HG03439 (cell line): ENCODE measurements at regions not wholly inside any gene's neighbourhood (a gene's known extent, or its start where the extent isn't known, plus 50 kb on each side); places are given as distances from the start of the nearest gene placed in this dataset.

Experiments
- ATAC-seq: cut with Tn5 transposase; IDR thresholded peaks from one replicate; pipeline ENCODE4 v1.9.1; 2021; ENCODE audit warnings: mild to moderate bottlenecking, moderate library complexity; ENCODE audit not compliant: unreplicated experiment

DNA sequence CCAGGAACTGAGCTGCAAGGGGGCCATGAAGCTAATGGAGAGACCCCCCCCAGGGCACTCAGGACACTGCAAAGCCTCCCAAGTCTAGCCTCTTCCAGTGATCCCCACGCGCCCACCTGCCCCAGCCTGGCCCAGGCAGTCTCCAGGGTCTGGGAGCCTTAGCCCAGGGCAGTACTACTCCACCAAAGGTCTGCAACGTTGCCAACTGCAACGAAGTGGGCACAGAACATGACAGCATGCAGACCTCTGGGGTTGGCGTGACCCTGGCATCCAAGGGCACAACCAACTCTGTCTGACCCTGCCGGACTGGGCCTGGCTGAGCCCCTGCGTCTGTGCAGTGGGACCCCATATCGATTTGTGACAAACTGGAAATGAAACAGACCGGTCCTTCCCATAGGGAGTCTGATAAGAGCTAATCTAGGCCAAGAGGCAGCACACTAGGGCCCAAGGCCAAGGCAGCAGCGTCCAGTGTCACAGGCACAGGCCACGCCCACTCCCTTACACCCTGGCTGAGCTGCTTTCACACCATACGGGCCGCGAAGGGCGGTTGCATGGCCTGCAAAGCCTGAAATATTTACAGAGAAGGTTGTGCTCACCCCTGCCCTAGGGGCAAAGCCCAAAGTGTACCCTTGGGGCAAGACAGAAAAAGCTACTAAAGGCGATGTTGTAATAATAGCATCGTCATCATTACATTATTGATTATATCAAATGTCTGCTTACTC is 76.7 kb downstream of the NCOR2 start:
- no peak for ATAC-seq

- no peak for ATAC-seq
Observed at GRCh38 chr12:124489915-124490583, 77.4 kb downstream of the NCOR2 start.

DNA sequence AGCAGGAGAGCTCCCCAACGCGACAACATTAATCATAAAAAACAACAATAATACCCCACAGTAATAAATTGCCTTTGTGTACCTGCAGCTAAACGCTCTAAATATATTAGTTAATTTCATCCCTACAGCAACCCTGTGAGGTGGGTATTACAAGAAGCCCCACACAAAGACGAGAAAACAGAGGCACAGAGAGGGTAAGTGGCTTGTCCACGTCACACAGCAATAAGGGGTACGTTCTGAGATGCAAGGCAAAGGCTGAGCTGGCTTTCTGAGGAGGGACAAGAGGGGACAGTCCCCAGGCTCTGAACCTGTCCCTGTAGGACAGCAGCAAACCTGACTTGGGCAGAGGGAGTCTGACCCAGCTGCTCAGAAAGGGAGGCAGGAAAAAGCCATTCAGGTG is 78.2 kb downstream of the NCOR2 start:
- ATAC-seq, result no peak

GRCh38 chr12:124488520-124488919 is 78.9 kb downstream of the NCOR2 start:
- ATAC-seq, result no peak

DNA sequence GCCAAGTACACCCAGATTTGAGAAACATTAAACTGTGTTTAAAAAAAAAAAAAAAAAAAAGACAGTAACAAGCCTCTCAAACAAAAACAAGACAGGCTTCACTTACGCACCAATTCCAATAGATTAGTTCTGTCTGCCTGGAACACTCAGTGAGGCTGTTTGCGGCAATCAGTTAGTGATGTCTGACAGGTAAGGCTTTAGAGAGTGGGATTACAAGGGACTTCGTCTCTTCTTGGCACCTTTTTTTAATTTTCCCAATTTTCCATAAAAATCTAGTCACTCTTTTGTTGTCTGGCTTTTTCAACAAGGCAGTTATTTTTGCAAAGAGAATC is 79.6 kb downstream of the NCOR2 start:
- no peak for ATAC-seq

GRCh38 chr12:124487066-124487833 is 80.2 kb downstream of the NCOR2 start:
- no peak for ATAC-seq

- no peak for ATAC-seq
Observed at GRCh38 chr12:124486346-124486963, 81.0 kb downstream of the NCOR2 start.

- no peak for ATAC-seq
Observed at GRCh38 chr12:124485371-124485770, 82.0 kb downstream of the NCOR2 start.

GRCh38 chr12:124484526-124484953 is 82.9 kb downstream of the NCOR2 start:
- no peak for ATAC-seq

GRCh38 chr12:124484067-124484466 is 83.3 kb downstream of the NCOR2 start:
- ATAC-seq, result no peak

DNA sequence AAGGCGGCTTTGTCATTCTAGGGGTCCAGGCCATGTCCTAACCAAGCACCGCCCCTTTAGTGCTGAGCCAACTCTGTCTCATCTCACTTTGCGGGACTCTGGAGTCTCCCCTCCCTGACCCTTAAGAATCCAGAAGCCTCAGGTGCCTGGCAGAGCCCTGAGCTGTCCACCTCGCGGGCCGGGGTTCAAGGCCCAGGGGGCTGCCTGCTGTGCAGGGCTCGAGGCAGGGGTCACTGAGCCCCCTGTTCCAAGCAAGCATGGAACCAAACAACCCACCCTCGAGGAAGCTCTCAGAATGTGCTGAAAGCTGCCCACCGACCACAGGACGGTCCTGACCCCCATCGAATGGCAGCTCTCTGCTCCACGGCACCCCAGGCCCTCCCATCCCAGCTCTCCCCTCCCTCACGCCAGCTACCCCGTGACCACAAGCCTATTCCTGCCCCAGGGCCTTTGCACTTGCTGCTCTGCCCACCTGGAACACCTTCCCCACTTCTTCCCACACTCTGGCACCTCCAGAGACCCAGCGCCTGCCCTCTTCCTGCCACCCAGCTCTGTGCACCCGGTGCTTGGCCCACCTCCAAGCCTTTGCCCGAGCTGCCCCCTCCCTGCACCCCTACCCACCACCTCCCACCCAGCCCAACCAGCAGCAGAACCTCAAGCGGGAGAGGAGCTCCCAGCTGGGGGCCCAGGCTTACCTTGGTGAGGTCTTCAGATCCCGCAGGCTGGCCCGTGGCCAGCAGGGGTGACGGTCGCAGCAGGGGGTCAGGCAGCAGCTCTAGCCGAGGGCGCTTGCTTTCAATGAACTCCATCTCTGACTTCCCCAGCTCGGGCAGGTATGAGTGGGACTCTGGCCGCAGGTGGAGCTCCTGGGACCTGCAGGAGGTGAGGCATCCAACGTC is 84.3 kb downstream of the NCOR2 start:
- no peak for ATAC-seq

DNA sequence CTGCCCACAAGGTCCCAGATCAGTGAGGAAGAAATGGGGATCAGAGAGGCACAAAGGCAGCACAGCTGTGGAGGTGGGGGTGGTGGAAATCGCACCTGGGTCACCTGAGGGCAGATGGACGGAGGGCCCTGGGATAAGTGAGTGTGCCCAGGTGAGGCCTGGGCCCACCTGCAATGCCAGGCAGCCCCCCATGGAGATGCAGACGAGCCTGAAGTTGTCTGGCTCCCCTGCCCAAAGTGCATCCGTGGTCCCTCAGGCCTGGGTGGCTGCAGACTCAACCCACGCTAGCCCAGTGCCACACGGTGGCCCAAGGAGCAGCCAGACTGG is 84.9 kb downstream of the NCOR2 start:
- ATAC-seq, result no peak

DNA sequence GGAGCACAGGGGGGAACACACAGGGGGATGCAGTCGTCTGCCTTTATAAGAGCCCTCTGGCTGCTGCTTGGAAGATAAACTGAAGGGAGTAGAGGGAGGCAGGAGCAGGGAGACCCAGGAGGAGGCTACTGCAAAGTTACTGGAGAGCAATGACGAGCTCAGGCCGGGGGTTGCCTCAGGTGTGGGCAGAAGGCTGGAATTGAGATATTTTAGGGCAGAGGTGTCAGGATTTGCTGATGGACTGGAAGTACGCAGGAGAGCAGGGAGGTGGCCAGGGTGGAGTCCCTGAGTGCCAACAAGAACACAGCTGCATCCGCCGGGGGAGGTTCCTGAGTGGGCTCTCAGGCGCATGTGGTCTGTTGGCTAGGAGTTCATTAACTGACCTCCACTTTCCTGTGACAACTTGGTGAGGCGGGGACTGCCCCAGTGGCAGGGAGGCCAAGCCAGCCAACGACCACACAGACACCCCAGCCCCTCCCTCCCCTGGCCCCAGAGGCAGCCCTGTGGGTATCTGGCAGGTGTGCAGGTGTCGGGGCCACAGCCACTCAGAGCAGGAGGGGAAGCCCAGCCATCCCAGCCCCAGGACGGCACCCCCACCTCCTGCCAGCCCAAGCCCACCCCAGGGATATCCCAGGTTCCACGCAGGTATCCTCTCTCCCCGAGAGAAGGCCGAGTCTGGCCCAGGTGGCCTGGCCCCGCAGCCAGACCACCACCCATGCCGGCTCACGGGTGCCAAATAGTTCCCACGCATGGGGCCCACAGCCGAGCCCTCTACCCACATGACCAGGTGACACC is 85.4 kb downstream of the NCOR2 start:
- no peak for ATAC-seq

- ATAC-seq, result no peak
Observed at GRCh38 chr12:124481257-124481750, 86.1 kb downstream of the NCOR2 start.

DNA sequence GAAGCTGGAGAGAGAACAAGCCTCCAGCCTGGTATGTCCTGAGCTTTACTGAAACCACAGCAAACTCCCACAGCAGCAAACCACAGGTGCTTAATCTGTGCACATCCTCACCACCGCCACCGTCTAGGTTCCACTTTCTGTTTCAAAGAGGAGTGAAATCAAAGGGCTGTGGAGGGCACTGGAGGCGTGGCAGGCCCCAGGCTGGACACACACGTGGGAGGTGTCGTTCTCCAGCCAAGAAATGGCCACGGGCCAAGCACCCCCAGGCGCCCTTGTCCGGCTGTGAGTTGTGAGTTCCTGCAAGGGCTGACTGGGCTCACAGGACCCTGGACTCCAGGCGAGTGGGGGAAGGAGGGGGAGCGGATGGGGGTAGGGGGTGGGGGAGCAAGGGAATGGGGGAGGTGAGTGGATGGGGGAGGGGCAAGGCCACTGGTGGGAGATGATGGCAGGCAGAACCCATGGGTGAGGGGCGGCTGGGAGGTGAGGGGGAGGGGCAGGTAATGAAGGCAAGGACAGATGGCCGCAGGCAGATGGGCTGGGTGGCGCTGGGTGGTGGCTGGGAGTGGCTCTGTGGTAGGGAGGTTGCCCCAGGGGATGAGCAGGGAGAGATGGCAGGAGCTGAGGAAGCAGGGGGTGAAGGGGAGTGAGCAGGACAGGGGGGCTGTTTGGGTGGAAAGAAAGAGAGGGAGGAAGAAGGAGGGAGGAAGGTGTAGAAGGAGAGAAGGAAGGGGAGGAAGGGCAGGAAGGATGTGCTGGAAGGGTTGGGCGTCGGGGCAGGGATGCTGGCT is 86.7 kb downstream of the NCOR2 start:
- ATAC-seq, result peak; percentile 60

- no peak for ATAC-seq
Observed at GRCh38 chr12:124479680-124480468, 87.5 kb downstream of the NCOR2 start.

DNA sequence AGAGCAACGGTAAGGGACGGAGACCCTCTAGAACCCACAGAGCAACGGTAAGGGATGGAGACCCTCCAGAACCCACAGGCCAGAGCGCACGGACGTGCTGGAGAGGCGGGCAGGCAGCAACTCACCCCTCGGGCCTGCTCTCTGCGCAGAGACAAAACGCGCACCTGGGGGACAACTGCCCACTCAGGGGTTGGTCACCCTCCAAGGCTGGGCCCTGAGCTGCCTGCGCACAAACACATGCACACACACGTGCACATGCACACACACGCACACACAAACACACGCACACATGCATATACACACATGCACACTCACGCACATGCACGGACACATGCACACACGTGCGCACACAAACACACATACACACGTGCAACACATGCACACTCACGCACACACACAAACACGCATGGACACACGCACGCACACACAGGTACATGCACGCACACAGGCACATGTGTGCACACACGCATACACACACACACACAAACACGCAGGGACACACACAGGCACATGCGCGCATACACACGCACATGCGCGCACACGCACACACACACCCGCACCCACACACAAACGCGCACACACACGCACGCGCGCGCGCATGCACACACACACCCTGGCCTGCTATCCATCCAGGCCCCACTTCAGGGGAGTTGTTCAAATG is 88.3 kb downstream of the NCOR2 start:
- ATAC-seq, result no peak

GRCh38 chr12:124478416-124478815 is 89.0 kb downstream of the NCOR2 start:
- ATAC-seq, result no peak
